GM23338 (cell line): ENCODE measurements at regions not wholly inside any gene's neighbourhood (a gene's known extent, or its start where the extent isn't known, plus 50 kb on each side); places are given as distances from the start of the nearest gene placed in this dataset.

Experiments
- ATAC-seq: fragments of 200-7000 bp; cut with Tn5 transposase; 3 replicates; pipeline ENCODE4 v1.9.1; 2020
- DNase-seq: peaks from one replicate; pipeline ENCODE4 v3.0.0-alpha.2; 2015; ENCODE audit warnings: low spot score
- H2AFZ ChIP-seq: fragments of 200-600 bp; sonication (generic); 2 replicates; pipeline ENCODE4 v1.8.0; 2016; ENCODE audit warnings: antibody characterized with exemption, mild to moderate bottlenecking, moderate library complexity
- H3F3A ChIP-seq: fragments of 200-600 bp; sonication (generic); replicated peaks from 2 replicates; pipeline ENCODE4 v1.8.0; 2017; ENCODE audit warnings: antibody characterized with exemption, mixed run types, low read depth
- H3K27ac ChIP-seq: fragments of 200-600 bp; sonication (generic); 2 replicates; pipeline ENCODE4 v1.6.1; 2016; ENCODE audit warnings: low read depth
- H3K27me3 ChIP-seq: fragments of 200-600 bp; sonication (generic); 2 replicates; pipeline ENCODE4 v1.8.0; 2016; ENCODE audit warnings: mild to moderate bottlenecking, mixed run types, moderate library complexity; ENCODE audit not compliant: insufficient read depth
- H3K36me3 ChIP-seq: fragments of 200-600 bp; sonication (generic); 2 replicates; pipeline ENCODE4 v1.8.0; 2016; ENCODE audit warnings: mild to moderate bottlenecking; ENCODE audit not compliant: insufficient read depth
- H3K4me1 ChIP-seq: fragments of 200-600 bp; sonication (generic); 2 replicates; pipeline ENCODE4 v1.8.0; 2016; ENCODE audit warnings: mild to moderate bottlenecking, moderate library complexity; ENCODE audit not compliant: insufficient read depth
- H3K4me2 ChIP-seq: fragments of 200-600 bp; sonication (generic); 2 replicates; pipeline ENCODE4 v1.7.1; 2017; ENCODE audit warnings: mixed run types
- H3K4me3 ChIP-seq: fragments of 200-600 bp; sonication (generic); 2 replicates; pipeline ENCODE4 v1.6.1; 2016; ENCODE audit warnings: mixed run types
- H3K79me2 ChIP-seq: fragments of 200-600 bp; sonication (generic); replicated peaks from 2 replicates; pipeline ENCODE4 v1.8.0; 2017; ENCODE audit warnings: mild to moderate bottlenecking; ENCODE audit not compliant: insufficient read depth
- H3K9me2 ChIP-seq: fragments of 200-600 bp; sonication (generic); 2 replicates; pipeline ENCODE4 v1.8.0; 2017; ENCODE audit not compliant: insufficient read depth
- H4K20me1 ChIP-seq: fragments of 200-600 bp; sonication (generic); replicated peaks from 2 replicates; pipeline ENCODE4 v1.8.0; 2017; ENCODE audit warnings: mild to moderate bottlenecking; ENCODE audit not compliant: insufficient read depth
- H3K27ac Mint-ChIP-seq: 2 replicates; pipeline ENCODE4 v1.8.0; 2020; ENCODE audit warnings: inconsistent platforms, mild to moderate bottlenecking, moderate library complexity, mixed read lengths
- H3K27me3 Mint-ChIP-seq: 3 replicates; pipeline ENCODE4 v1.8.0; 2022; ENCODE audit warnings: low read depth, mild to moderate bottlenecking, moderate library complexity, mixed read lengths, inconsistent platforms; ENCODE audit not compliant: insufficient read depth, poor library complexity
- H3K36me3 Mint-ChIP-seq: 3 replicates; pipeline ENCODE4 v1.8.0; 2021; ENCODE audit warnings: low read depth, mild to moderate bottlenecking, inconsistent platforms, moderate library complexity, mixed read lengths
- H3K4me1 Mint-ChIP-seq: 3 replicates; pipeline ENCODE4 v1.8.0; 2020; ENCODE audit warnings: mild to moderate bottlenecking, inconsistent platforms, mixed read lengths
- H3K4me3 Mint-ChIP-seq: 3 replicates; pipeline ENCODE4 v1.8.0; 2021; ENCODE audit warnings: moderate library complexity, mild to moderate bottlenecking, inconsistent platforms, mixed read lengths
- H3K9me3 Mint-ChIP-seq: 3 replicates; pipeline ENCODE4 v1.8.0; 2020; ENCODE audit warnings: moderate library complexity, mild to moderate bottlenecking, inconsistent platforms, mixed read lengths
- CREB1 ChIP-seq: fragments of 250-450 bp; sonication (Bioruptor Pico); IDR thresholded peaks from 2 replicates; pipeline ENCODE4 v1.5.0; 2020; ENCODE audit warnings: low read depth, mild to moderate bottlenecking, moderate library complexity
- EZH2 ChIP-seq: fragments of 200-600 bp; sonication (generic); IDR thresholded peaks from one replicate; pipeline ENCODE4 v1.8.0; 2017; ENCODE audit warnings: antibody characterized with exemption, mild to moderate bottlenecking, low read depth; ENCODE audit not compliant: unreplicated experiment
- EZH2phosphoT487 ChIP-seq: fragments of 200-600 bp; sonication (generic); IDR thresholded peaks from one replicate; pipeline ENCODE4 v1.8.1; 2018; ENCODE audit warnings: antibody characterized with exemption; ENCODE audit not compliant: unreplicated experiment
- JUNB ChIP-seq: IDR thresholded peaks from one replicate; pipeline ENCODE4 v1.6.1; 2016; ENCODE audit warnings: antibody characterized with exemption; ENCODE audit not compliant: unreplicated experiment
- NANOG ChIP-seq: IDR thresholded peaks from 2 replicates; pipeline ENCODE4 v1.6.1; 2016; ENCODE audit warnings: antibody characterized with exemption, borderline replicate concordance
- POLR2AphosphoS5 ChIP-seq: IDR thresholded peaks from 2 replicates; pipeline ENCODE4 v1.6.1; 2016; ENCODE audit warnings: antibody characterized with exemption, low read depth
- REST ChIP-seq: IDR thresholded peaks from one replicate; pipeline ENCODE4 v1.6.1; 2018; ENCODE audit warnings: antibody characterized with exemption; ENCODE audit not compliant: unreplicated experiment
- STAT1 ChIP-seq: IDR thresholded peaks from one replicate; pipeline ENCODE4 v1.6.1; 2016; ENCODE audit warnings: antibody characterized with exemption; ENCODE audit not compliant: unreplicated experiment
- ZNF114 ChIP-seq: fragments of 250-450 bp; sonication (Bioruptor Pico); IDR thresholded peaks from 2 replicates; pipeline ENCODE4 v1.5.0; 2020; ENCODE audit warnings: mild to moderate bottlenecking, moderate library complexity
- ZNF331 ChIP-seq: fragments of 250-450 bp; sonication (Bioruptor Pico); IDR thresholded peaks from 2 replicates; pipeline ENCODE4 v1.5.0; 2020; ENCODE audit warnings: low read depth, mild to moderate bottlenecking, moderate library complexity
- ZNF462 ChIP-seq: fragments of 250-450 bp; sonication (Bioruptor Pico); IDR thresholded peaks from 2 replicates; pipeline ENCODE4 v1.5.0; 2020; ENCODE audit warnings: mild to moderate bottlenecking, moderate library complexity
- TF ChIP-seq, protein P1 (sequence below): IDR thresholded peaks from 2 replicates; pipeline ENCODE4 v1.6.1; 2016; ENCODE audit warnings: antibody characterized with exemption
- TF ChIP-seq, protein P2 (sequence below), 2 experiments: fragments of 200-600 bp in 1 of 2; sonication (generic) in 1 of 2; conservative IDR thresholded peaks; 2 replicates each; pipeline versions ENCODE4 v1.5.1 to v1.6.1; 2016 to 2017; ENCODE audit warnings: antibody characterized with exemption in 2 of 2, low read depth in 2 of 2, mild to moderate bottlenecking in 2 of 2, moderate library complexity in 1 of 2

DNA sequence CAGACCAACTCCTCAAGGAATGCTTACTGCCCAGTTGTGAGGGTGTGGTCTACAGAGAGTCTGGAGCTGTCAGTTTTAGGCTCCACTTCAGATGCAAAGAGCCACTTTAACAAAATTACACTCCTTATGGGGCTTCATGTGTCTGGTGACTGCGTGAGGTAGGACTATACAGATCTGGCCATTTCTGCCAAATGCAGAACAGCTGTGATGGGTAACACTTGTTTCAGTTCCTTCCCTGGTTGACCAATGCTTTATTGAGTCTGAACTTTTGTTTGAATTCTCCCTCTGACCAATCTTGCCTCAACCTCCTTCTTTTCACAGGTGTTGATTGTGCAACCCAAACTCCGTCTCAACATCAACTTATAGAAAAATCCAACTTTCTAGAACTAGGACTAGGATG, 181.2 kb downstream of the OMA1 start:
- Mint-ChIP-seq H3K9me3 (peaks cover 8% of the 10 kb centered on the region), H3K4me3 (no peak overlapping the region), H3K36me3 (peaks cover 4% of the 10 kb centered on the region), H3K27me3 (no peaks in the 10 kb centered on the region), H3K27ac (no peak overlapping the region), H3K4me1 (peaks cover 9% of the 10 kb centered on the region; the same call in 2 of the 3 replicates)
- Histone ChIP-seq H3F3A (no peaks in the 10 kb centered on the region), H3K4me2 (no peak overlapping the region), H3K27ac (no peak overlapping the region), H3K9me2 (peaks cover 16% of the 10 kb centered on the region; the same call in 1 of the 2 replicates), H3K4me1 (no peaks in the 10 kb centered on the region), H2AFZ (no peak overlapping the region), H4K20me1 (no peaks in the 10 kb centered on the region), H3K4me3 (no peak overlapping the region), H3K79me2 (no peaks in the 10 kb centered on the region), H3K27me3 (no peaks in the 10 kb centered on the region), H3K36me3 (no peaks in the 10 kb centered on the region)
- ATAC-seq, result no peak
- TF ChIP-seq CREB1 (CRISPR knock-in tag) (no peak), ZNF462 (CRISPR knock-in tag) (no peak), REST (no peak), JUNB (no peak), POLR2AphosphoS5 (no peak), EZH2phosphoT487 (no peak), STAT1 (no peak), EZH2 (no peak), ZNF114 (CRISPR knock-in tag) (no peak), ZNF331 (CRISPR knock-in tag) (no peak), NANOG (no peak)
- TF ChIP-seq, protein P1, sequence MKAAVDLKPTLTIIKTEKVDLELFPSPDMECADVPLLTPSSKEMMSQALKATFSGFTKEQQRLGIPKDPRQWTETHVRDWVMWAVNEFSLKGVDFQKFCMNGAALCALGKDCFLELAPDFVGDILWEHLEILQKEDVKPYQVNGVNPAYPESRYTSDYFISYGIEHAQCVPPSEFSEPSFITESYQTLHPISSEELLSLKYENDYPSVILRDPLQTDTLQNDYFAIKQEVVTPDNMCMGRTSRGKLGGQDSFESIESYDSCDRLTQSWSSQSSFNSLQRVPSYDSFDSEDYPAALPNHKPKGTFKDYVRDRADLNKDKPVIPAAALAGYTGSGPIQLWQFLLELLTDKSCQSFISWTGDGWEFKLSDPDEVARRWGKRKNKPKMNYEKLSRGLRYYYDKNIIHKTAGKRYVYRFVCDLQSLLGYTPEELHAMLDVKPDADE, result no peak
- TF ChIP-seq, protein P2, sequence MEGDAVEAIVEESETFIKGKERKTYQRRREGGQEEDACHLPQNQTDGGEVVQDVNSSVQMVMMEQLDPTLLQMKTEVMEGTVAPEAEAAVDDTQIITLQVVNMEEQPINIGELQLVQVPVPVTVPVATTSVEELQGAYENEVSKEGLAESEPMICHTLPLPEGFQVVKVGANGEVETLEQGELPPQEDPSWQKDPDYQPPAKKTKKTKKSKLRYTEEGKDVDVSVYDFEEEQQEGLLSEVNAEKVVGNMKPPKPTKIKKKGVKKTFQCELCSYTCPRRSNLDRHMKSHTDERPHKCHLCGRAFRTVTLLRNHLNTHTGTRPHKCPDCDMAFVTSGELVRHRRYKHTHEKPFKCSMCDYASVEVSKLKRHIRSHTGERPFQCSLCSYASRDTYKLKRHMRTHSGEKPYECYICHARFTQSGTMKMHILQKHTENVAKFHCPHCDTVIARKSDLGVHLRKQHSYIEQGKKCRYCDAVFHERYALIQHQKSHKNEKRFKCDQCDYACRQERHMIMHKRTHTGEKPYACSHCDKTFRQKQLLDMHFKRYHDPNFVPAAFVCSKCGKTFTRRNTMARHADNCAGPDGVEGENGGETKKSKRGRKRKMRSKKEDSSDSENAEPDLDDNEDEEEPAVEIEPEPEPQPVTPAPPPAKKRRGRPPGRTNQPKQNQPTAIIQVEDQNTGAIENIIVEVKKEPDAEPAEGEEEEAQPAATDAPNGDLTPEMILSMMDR (conservative IDR thresholded peaks at IDR 0.05; ENCODE audit: low read depth in 2 of 2), result no peak
- no peak for DNase-seq
